MG63 (cell line): ENCODE measurements at regions not wholly inside any gene's neighbourhood (a gene's known extent, or its start where the extent isn't known, plus 50 kb on each side); places are given as distances from the start of the nearest gene placed in this dataset.
"Not testable (repeated sequence)": the region's sequence is repeated elsewhere in the genome, so short reads cannot be mapped to it uniquely, and the experiment has no call there.

ENCODE experiments used
- DNase-seq: peaks from one replicate; pipeline ENCODE4 v3.0.0-alpha.2; 2020
- H3K27me3 ChIP-seq: fragments of 250-450 bp; sonication (Bioruptor Pico); 2 replicates; pipeline ENCODE4 v1.5.1; 2020; ENCODE audit warnings: mild to moderate bottlenecking, moderate library complexity
- H3K36me3 ChIP-seq: fragments of 250-450 bp; sonication (Bioruptor Pico); 2 replicates; pipeline ENCODE4 v1.5.1; 2020; ENCODE audit warnings: mild to moderate bottlenecking, moderate library complexity
- H3K4me3 ChIP-seq: fragments of 250-450 bp; sonication (Bioruptor Pico); 2 replicates; pipeline ENCODE4 v1.5.1; 2020; ENCODE audit warnings: mild to moderate bottlenecking, moderate library complexity
- H3K9me3 ChIP-seq: fragments of 250-450 bp; sonication (Bioruptor Pico); 2 replicates; pipeline ENCODE4 v1.5.1; 2020; ENCODE audit warnings: mild to moderate bottlenecking, moderate library complexity

DNA sequence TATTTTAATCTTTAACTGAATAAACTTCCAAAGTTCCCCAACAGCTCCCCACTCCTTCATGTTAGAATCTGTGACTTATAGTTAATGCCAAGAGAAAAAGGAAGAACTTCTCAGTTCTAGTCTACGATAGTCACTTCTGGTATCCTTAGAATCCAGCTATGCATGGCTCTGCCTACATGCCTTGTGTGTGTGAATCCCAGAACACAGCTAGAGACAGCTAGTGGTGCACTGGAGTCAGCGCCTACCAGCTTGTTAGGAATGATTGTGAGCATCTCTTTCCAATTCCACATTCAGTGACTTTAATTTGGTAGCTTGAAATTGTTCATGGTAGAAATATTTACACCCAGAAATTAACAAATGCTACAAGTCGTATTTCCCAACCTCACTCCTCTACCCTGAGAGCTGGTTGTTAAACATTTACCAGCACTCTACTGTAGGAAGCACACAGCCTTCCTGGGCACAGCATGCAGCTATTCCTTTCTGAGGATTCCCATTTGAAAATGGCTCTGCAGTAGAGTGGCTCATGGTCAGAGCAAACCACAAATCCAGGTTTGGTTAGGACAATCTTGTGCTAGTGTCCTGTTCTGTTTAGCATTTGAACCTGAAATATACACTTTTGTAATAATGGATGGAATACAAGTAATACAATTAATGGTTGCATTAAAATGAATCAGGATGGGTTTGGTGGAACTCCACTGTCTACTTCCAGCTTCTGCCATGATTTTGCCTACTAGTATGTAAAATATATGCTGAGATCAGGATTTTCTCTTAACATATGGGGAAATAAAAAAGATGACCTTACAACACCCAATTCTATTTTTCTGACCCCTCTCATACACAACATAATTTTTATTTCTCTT is 371.0 kb upstream of the GBE1 start:
- Histone ChIP-seq H3K9me3 (no peaks in the 10 kb centered on the region), H3K36me3 (no peaks in the 10 kb centered on the region), H3K4me3 (no peak overlapping the region), H3K27me3 (no peaks in the 10 kb centered on the region)
- DNase-seq, result no peak

DNA sequence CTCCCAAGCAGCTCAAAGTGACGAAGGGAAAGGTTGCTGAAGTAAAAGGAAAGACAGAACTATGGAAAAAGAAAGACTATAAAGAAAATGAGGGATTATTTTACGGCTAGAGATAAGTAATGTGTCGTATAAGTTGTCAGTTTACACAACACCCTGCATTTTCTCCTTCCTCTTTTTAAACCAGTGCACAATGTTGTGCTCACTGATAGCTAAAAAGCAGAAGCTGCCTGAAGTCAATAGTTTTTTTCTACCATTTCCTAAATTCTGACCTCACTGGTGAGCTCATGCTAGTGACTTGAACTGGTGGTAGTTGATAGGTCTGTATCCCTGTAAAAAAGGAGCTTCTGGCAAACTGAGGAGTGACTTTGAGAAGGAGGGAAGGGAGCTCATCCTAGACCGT is 368.6 kb upstream of the GBE1 start:
- H3K27me3 ChIP-seq, result no peaks in the 10 kb centered on the region
- H3K4me3 ChIP-seq, result no peak overlapping the region
- no peaks in the 10 kb centered on the region for H3K36me3 ChIP-seq
- no peak for DNase-seq
- H3K9me3 ChIP-seq, result no peaks in the 10 kb centered on the region

DNA sequence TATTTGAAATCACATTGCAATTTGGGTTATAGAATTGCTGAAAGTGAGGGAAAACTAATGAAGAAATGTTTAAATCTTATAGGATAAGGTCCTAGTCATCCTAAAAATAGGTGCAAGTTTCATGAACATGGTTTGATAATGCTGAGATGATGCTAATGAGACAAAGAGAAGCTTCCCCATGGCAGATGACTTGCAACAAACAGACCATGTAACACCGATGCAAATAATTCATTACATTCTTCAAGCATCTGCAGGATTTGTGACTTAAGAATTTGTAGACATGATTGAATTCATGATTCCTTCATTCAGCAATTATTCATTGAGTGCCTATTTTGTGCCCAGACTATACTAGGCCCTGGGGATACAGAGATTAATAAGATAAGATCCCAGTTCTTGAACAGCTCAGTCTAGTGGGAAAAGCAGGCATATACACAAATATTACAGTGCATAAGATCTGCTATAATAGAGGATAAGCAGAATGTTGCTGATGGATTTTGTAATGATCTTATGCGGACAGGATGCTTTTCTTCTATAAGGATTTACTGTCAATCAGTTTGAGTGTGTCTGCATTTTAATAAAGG is 367.9 kb upstream of the GBE1 start:
- Histone ChIP-seq H3K36me3 (no peaks in the 10 kb centered on the region), H3K4me3 (no peak overlapping the region), H3K27me3 (no peaks in the 10 kb centered on the region), H3K9me3 (no peaks in the 10 kb centered on the region)
- DNase-seq, result no peak

DNA sequence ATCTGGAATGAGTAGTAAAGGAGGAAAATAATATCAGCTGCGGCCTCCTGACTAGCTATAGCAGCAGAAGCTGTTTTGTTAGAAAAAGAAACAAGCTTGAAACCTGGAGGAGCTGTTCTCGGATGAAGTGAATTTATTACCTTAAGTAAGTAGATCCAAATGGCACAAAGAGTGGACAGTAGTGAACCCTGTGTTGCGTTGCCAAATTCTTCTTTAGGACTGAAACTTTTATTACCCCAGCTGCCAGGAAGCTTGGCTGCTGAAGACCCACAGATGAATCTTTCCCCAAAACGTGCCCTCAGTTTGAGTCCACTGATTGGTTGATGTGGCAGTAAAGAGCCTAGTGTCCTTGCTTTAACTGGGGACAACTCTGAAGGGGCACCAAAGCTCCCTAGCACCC is 366.8 kb upstream of the GBE1 start:
- DNase-seq, result no peak
- H3K36me3 ChIP-seq, result no peaks in the 10 kb centered on the region
- no peak overlapping the region for H3K4me3 ChIP-seq
- H3K27me3 ChIP-seq, result no peaks in the 10 kb centered on the region
- no peaks in the 10 kb centered on the region for H3K9me3 ChIP-seq

DNA sequence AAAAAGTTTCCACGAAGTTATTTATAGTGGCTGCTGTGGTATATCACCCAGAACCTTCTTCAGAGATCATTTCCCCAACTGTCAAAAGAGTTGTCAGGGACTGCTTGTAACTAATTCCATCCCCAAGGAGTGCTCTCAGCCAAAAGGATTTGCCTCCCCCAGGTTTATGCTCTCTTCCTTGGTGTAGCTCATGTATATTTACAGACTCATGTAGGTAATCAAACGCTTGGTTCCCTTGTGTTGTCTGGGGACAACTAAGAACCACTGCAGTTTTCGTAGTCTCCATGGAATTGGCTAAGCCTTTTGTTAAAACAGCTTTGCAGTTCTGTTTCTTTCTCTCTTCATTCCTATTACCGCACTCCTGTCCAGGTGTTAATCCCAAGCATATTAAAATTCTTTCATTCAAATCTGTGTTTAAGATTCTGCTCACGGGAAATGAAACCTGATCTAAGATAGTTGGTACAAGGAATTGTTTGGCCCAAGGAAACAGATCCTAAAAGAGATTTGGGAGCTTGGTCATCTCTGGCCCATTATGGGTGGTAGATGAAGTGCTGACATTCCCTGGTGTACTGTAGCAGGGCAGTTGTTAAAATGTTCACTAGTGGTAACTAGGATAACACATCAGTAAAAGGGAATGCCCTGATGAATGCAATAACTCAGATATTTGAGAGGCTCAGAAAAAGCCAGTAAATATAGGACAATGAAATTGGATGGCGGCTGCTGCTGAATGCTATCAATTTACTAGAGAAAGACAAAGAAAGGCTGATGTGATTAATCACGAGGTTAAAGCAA is 361.3 kb upstream of the GBE1 start:
- H3K4me3 ChIP-seq, result no peak overlapping the region
- no peaks in the 10 kb centered on the region for H3K36me3 ChIP-seq
- no peaks in the 10 kb centered on the region for H3K27me3 ChIP-seq
- H3K9me3 ChIP-seq, result no peaks in the 10 kb centered on the region
- DNase-seq, result no peak

DNA sequence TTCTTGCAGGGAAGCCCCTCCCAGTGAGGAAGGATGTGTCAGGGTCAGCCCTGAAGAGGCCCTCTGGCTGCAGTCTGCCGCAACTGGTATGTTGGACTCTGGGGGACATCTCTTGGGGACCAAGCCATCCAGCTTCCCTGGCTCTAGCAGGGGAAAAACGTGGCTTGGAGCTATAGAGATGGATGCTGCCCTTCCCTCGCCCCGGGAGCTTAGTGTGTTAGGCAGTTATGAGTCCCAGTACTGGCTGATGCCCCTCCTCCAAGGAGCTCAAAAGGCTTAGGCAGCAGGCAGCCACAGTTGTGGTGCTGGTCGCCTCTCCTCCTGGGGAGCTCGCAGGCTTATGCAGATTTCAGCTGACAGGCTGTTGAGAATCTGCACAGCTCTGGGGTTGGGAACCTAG is 353.1 kb upstream of the GBE1 start:
- no peak overlapping the region for H3K4me3 ChIP-seq
- H3K9me3 ChIP-seq, result no peaks in the 10 kb centered on the region
- no peaks in the 10 kb centered on the region for H3K27me3 ChIP-seq
- DNase-seq, result no peak
- no peaks in the 10 kb centered on the region for H3K36me3 ChIP-seq

DNA sequence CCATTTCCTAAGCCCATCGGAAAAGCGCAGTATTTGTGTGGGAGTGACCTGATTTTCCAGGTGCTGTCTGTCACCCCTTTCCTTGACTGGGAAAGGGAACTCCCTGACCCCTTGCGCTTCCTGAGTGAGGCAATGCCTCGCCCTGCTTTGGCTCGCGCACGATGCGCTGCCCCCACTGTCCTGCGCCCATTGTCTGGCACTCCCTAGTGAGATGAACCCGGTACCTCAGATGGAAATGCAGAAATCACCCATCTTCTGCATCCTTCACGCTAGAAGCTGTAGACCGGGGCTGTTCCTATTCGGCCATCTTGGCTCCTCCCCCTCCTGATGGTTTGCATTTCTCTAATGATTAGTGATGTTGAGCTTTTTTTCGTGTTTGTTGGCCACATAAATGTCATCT is 349.3 kb upstream of the GBE1 start:
- not testable (repeated sequence) for H3K36me3 ChIP-seq, H3K9me3 ChIP-seq, H3K4me3 ChIP-seq, H3K27me3 ChIP-seq, DNase-seq

DNA sequence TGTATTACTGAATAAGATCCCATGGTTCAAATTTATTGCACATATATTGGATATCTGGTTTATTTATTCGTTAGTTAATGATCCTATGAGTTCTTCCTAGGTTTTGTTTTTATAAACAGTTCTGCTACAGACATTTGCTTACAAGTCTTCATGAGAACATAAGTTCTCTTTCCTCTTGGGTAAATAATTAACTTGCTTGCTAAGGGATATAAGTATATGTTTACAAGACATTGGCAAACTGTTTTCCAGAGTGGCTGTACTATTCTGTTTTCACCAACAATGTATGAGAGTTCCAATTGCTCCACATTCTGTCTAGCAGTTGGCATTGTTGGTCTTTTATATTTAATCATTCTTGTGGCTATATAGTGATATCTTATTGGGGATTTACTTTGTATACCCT is 341.8 kb upstream of the GBE1 start:
- no peaks in the 10 kb centered on the region for H3K27me3 ChIP-seq
- no peaks in the 10 kb centered on the region for H3K36me3 ChIP-seq
- no peaks in the 10 kb centered on the region for H3K9me3 ChIP-seq
- DNase-seq, result no peak
- H3K4me3 ChIP-seq, result no peak overlapping the region

DNA sequence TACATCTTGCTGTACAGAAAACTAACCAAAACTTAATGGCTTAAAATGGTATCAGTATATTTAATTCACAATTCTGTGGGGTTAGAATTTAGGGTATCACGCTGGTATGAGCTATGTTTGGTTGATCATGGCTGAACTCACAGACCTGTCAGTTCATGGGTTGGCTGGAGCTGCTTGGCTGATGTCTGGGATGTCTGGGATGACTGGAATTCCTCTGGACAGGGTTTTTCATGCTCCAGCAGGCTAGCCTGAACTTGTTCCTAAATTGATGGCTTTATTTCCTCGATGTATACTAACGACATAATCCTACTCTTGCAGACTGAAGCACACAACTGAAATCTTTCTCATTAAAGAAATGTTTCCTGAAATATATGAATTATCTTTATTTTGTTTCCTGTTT is 338.9 kb upstream of the GBE1 start:
- Histone ChIP-seq H3K36me3 (no peaks in the 10 kb centered on the region), H3K4me3 (no peak overlapping the region), H3K27me3 (no peaks in the 10 kb centered on the region), H3K9me3 (no peaks in the 10 kb centered on the region)
- DNase-seq, result no peak

DNA sequence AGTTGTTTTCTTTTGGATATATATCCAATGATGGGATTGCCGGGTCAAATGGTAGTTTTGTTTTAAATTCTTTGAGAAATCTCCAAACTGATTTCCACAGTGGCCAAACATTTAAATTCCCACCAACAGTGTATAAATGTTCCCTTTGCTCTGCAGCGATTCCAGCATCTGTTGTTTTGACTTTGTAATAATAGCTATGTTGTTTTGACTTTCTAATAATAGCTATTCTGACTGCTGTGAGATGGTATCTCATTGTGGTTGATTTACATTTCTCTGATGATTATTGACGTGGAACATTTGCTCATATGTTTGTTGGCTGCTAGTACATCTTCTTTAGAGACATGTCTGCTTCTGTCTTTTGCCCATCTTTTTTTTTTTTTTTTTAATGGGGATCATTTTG is 332.2 kb upstream of the GBE1 start:
- Histone ChIP-seq H3K36me3 (no peaks in the 10 kb centered on the region), H3K9me3 (no peaks in the 10 kb centered on the region), H3K4me3 (no peak overlapping the region), H3K27me3 (no peaks in the 10 kb centered on the region)
- no peak for DNase-seq

DNA sequence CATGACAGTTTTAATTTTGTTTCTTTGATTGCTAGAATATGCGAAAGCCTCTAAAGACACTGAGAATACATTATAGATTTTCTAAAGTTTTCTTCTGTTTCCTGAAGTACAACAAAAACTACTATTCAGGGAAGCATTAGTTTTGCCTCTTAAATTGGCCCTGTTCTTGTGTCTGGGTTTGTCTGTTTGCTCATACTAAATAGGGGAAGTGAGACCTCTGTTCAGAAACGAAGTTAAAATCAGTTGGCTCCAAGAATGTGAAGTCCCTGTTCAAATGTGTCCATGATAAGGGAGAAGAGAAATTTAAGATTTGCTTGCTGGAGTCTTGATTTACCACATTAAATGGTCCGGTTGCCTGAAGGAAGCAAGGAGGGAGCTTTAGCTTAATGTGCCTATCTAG is 327.3 kb upstream of the GBE1 start:
- Histone ChIP-seq H3K4me3 (no peak overlapping the region), H3K36me3 (no peaks in the 10 kb centered on the region), H3K27me3 (no peaks in the 10 kb centered on the region), H3K9me3 (no peaks in the 10 kb centered on the region)
- DNase-seq, result no peak

DNA sequence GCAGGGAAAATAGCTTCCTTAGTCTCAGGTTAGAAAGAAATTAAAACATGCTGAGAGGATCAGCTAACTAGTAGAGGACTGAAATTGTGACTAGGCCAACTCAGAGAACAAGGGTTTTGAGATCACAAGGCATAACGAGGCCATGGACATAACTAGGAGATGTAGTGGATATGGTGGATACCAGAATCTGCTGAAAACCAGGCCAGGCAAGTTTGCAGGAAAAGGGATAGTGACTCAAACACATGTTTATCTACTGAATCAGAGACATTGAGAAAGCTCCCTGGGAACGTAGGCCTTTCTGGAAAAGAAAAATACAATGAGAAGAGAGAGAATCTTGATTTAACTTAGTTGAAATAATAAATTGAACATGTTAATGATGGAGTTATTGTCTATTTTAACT is 326.5 kb upstream of the GBE1 start:
- no peak overlapping the region for H3K4me3 ChIP-seq

DNA sequence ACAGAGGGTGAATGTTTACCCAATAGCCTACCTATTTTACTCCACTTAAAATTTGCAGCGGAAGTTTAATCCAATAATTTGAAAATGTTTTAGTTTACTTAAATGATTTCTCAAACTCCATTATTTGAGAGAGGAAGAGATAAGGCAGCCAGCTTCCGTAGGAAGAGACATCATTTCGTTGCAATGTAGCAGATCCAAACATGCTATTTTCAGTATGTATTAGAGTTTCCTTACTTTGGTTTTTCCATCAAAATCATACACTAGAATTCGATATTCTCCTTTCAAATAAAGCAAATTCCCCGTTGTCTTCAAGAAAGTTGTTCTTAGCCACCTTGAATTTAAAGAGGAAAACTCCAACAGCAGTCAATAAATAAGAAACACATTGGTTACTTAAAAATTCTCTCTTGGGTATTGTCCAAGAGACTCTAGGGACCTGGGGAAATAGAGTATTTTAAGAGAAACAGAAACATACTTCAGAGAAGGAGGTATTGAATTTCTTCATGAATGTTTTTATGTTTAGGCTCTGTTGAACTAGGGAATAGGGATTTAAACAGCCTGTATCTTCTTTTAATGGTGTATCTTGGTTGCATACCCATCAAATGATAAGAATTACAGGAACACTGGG is 324.5 kb upstream of the GBE1 start:
- Histone ChIP-seq H3K27me3 (no peaks in the 10 kb centered on the region), H3K4me3 (no peak overlapping the region), H3K9me3 (no peaks in the 10 kb centered on the region), H3K36me3 (no peaks in the 10 kb centered on the region)
- no peak for DNase-seq

More for the DNA sequence above, 326.5 kb upstream of the GBE1 start:
- Histone ChIP-seq H3K36me3 (no peaks in the 10 kb centered on the region), H3K9me3 (no peaks in the 10 kb centered on the region), H3K27me3 (no peaks in the 10 kb centered on the region)
- peak; percentile 0 for DNase-seq

DNA sequence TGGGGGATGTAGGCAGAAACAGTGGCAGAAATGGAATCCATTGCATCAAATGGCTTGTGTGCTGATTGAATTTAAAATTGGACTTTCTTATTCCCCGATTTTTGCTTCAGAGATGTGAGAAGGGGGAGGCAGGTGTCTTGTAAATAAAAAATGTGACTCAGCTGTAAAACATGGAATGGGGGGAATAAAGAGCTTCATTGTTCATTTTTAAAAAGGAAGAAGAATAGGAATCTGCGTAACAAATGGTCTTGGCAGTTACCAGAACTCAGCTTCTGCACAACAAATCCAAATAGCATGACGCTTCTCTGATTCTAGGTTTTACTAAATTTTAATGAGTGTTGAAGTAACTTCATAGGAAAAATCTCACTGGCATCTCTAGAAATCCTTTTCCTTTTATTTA is 323.9 kb upstream of the GBE1 start:
- Histone ChIP-seq H3K4me3 (no peak overlapping the region), H3K36me3 (no peaks in the 10 kb centered on the region), H3K9me3 (no peaks in the 10 kb centered on the region), H3K27me3 (no peaks in the 10 kb centered on the region)
- no peak for DNase-seq

DNA sequence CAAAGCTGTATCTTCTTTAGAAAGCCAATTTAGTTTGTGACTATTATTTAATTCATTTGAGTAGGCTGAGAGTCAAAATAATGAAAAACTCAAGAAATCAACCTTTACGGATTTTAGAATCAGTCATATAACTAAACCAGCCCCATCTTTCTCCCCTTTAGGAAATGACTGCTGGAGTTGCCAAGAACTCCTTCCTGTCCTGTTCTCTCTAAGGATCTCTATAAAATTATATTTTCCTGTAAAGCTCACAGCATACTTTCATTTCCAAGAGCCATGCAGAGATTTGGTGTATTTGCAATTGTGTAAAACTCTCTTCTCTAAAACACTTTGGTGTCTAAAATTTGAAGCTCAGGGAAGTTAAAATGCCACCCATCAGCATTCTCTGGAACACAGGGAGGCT is 323.4 kb upstream of the GBE1 start:
- DNase-seq, result no peak
- Histone ChIP-seq H3K9me3 (no peaks in the 10 kb centered on the region), H3K27me3 (no peaks in the 10 kb centered on the region), H3K36me3 (no peaks in the 10 kb centered on the region), H3K4me3 (no peak overlapping the region)

DNA sequence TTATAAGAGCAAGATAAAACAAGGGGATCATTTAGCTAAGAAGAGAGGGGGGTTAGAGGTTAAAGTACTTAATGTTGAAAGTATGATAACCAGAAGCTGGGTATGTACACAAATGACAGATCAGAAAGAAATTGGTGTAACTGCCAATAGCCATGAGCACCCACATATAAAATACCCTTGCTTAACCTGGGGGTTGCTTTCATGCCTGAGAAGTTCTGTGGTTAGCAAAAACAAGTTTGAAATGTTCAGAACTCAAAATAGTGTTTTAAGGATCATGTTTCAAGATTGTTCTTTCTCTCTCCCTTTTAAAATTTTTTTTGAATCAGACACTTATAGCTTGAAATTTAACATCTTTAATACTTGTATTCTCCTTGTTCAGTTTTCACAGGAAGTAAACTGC is 321.4 kb upstream of the GBE1 start:
- no peak overlapping the region for H3K4me3 ChIP-seq
- DNase-seq, result no peak
- no peaks in the 10 kb centered on the region for H3K9me3 ChIP-seq
- H3K36me3 ChIP-seq, result no peaks in the 10 kb centered on the region
- H3K27me3 ChIP-seq, result no peaks in the 10 kb centered on the region

DNA sequence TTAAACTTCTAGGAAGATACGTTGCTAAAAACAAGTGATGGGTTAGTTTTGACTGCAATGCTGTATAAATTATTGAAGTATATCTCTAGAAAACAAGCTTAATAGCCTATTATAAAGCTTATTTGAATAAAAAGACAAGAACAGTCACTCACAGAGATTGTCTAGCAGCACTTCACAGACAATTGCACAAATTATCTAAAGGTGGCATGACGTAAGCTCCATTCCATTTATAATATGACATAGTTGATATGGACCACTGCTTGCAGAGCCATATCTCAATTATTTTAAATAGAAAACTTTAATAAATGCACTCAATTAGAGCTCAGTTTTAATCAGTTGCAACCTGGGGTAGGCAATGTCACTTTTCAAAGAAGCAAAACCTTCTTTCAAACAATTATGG is 319.9 kb upstream of the GBE1 start:
- H3K36me3 ChIP-seq, result no peaks in the 10 kb centered on the region
- DNase-seq, result no peak
- no peaks in the 10 kb centered on the region for H3K27me3 ChIP-seq
- H3K4me3 ChIP-seq, result no peak overlapping the region
- H3K9me3 ChIP-seq, result no peaks in the 10 kb centered on the region
